GM23248 (cell line): ENCODE measurements at regions not wholly inside any gene's neighbourhood (a gene's known extent, or its start where the extent isn't known, plus 50 kb on each side); places are given as distances from the start of the nearest gene placed in this dataset.

Experiments
- DNase-seq: peaks from one replicate; pipeline ENCODE4 v3.0.0-alpha.2; 2015
- H2AFZ ChIP-seq: fragments of 200-600 bp; sonication (generic); 2 replicates; pipeline ENCODE4 v1.6.1; 2016; ENCODE audit warnings: antibody characterized with exemption
- H3F3A ChIP-seq: fragments of 200-600 bp; sonication (generic); 2 replicates; pipeline ENCODE4 v1.6.1; 2016; ENCODE audit warnings: mild to moderate bottlenecking, antibody characterized with exemption, mixed run types; ENCODE audit not compliant: insufficient read depth
- H3K27ac ChIP-seq: fragments of 200-600 bp; sonication (generic); 2 replicates; pipeline ENCODE4 v1.5.1; 2016; ENCODE audit warnings: mild to moderate bottlenecking
- H3K27me3 ChIP-seq: fragments of 200-600 bp; sonication (generic); replicated peaks from 2 replicates; pipeline ENCODE4 v1.6.1; 2016; ENCODE audit warnings: mild to moderate bottlenecking; ENCODE audit not compliant: insufficient read depth
- H3K36me3 ChIP-seq: fragments of 200-600 bp; sonication (generic); 2 replicates; pipeline ENCODE4 v1.6.1; 2016; ENCODE audit warnings: low read depth, mild to moderate bottlenecking
- H3K4me1 ChIP-seq: fragments of 200-600 bp; sonication (generic); 2 replicates; pipeline ENCODE4 v1.6.1; 2016; ENCODE audit warnings: mild to moderate bottlenecking; ENCODE audit not compliant: insufficient read depth
- H3K4me2 ChIP-seq: fragments of 200-600 bp; sonication (generic); one replicate; pipeline ENCODE4 v1.6.1; 2016; ENCODE audit warnings: mild to moderate bottlenecking; ENCODE audit not compliant: unreplicated experiment
- H3K4me3 ChIP-seq: fragments of 200-600 bp; sonication (generic); 2 replicates; pipeline ENCODE4 v1.5.1; 2016; ENCODE audit warnings: mild to moderate bottlenecking
- H3K79me2 ChIP-seq: fragments of 200-600 bp; sonication (generic); 2 replicates; pipeline ENCODE4 v1.6.1; 2016; ENCODE audit warnings: mild to moderate bottlenecking; ENCODE audit not compliant: insufficient read depth
- H3K9ac ChIP-seq: fragments of 200-600 bp; sonication (generic); 2 replicates; pipeline ENCODE4 v1.6.1; 2016; ENCODE audit warnings: mild to moderate bottlenecking
- H3K9me2 ChIP-seq: fragments of 200-600 bp; sonication (generic); 2 replicates; pipeline ENCODE4 v1.6.1; 2016; ENCODE audit warnings: mixed run types, mild to moderate bottlenecking, moderate library complexity; ENCODE audit not compliant: insufficient read depth
- H3K9me3 ChIP-seq: fragments of 200-600 bp; sonication (generic); one replicate; pipeline ENCODE4 v1.6.1; 2017; ENCODE audit warnings: low read depth
- H4K20me1 ChIP-seq: fragments of 200-600 bp; sonication (generic); 2 replicates; pipeline ENCODE4 v1.6.0; 2016; ENCODE audit not compliant: insufficient read depth
- EZH2 ChIP-seq: fragments of 200-600 bp; sonication (generic); IDR thresholded peaks from 2 replicates; pipeline ENCODE4 v1.6.1; 2018; ENCODE audit warnings: antibody characterized with exemption, mild to moderate bottlenecking; ENCODE audit not compliant: insufficient read depth, poor library complexity, severe bottlenecking
- EZH2phosphoT487 ChIP-seq: fragments of 200-600 bp; sonication (generic); IDR thresholded peaks from 2 replicates; pipeline ENCODE4 v1.6.1; 2018; ENCODE audit warnings: antibody characterized with exemption, moderate library complexity, mild to moderate bottlenecking, low read depth; ENCODE audit not compliant: insufficient read depth
- WGBS, 2 experiments: methylation state at CpG; one replicate each; pipeline ENCODE4 v1.1.6; 2015 to 2017; ENCODE audit warnings: low lambda C conversion rate in 2 of 2, low coverage in 1 of 2; ENCODE audit errors: missing lambda C conversion rate in 2 of 2; 5-methylcytosine and 5-hydroxymethylcytosine counted together
- in situ Hi-C: fragments of 300-500 bp; cut with MboI; formaldehyde crosslinking; loops from 2 replicates; pipeline ENCODE4 v1.15.0; 2020

- H3K36me3 ChIP-seq = no peaks in the 10 kb centered on the region
- H3K9ac ChIP-seq = no peak overlapping the region
- no peaks in the 10 kb centered on the region for H4K20me1 ChIP-seq
- H3K4me1 ChIP-seq = no peaks in the 10 kb centered on the region
- H3K4me3 ChIP-seq = no peak overlapping the region
- in situ Hi-C loops = no loop called here
- no peak overlapping the region for H2AFZ ChIP-seq
- no peak overlapping the region for H3K27ac ChIP-seq
- no peaks in the 10 kb centered on the region for H3K79me2 ChIP-seq
- H3K9me2 ChIP-seq = no peaks in the 10 kb centered on the region
- 32 to 37% methylated on average over 5 of the region's 5 CpGs for WGBS, 2 experiments
- no peaks in the 10 kb centered on the region for H3K27me3 ChIP-seq
- DNase-seq = no peak
- H3F3A ChIP-seq = no peaks in the 10 kb centered on the region
- no peaks in the 10 kb centered on the region for H3K9me3 ChIP-seq
- H3K4me2 ChIP-seq = no peak overlapping the region
- TF ChIP-seq EZH2 (no peak), EZH2phosphoT487 (no peak)
Observed at GRCh38 chr2:107760620-107761364, 65.9 kb upstream of the RGPD4 start.

GRCh38 chr2:107772353-107772752 lies 54.3 kb upstream of the RGPD4 start:
- Histone ChIP-seq H3K9me2 (no peaks in the 10 kb centered on the region), H3K9me3 (no peaks in the 10 kb centered on the region), H3K9ac (no peak overlapping the region), H3F3A (no peaks in the 10 kb centered on the region), H3K4me2 (no peak overlapping the region), H3K79me2 (no peaks in the 10 kb centered on the region), H3K4me1 (no peaks in the 10 kb centered on the region), H3K27ac (no peak overlapping the region), H3K36me3 (no peaks in the 10 kb centered on the region), H4K20me1 (no peaks in the 10 kb centered on the region), H3K27me3 (peaks cover 10% of the 10 kb centered on the region; the same call in 1 of the 2 replicates), H3K4me3 (no peak overlapping the region), H2AFZ (no peak overlapping the region)
- no peak for DNase-seq
- in situ Hi-C loops = no loop called here
- 41 to 49% methylated on average over 5 of the region's 5 CpGs for WGBS, 2 experiments
- TF ChIP-seq EZH2 = no peak
- no peak for TF ChIP-seq EZH2phosphoT487

DNA sequence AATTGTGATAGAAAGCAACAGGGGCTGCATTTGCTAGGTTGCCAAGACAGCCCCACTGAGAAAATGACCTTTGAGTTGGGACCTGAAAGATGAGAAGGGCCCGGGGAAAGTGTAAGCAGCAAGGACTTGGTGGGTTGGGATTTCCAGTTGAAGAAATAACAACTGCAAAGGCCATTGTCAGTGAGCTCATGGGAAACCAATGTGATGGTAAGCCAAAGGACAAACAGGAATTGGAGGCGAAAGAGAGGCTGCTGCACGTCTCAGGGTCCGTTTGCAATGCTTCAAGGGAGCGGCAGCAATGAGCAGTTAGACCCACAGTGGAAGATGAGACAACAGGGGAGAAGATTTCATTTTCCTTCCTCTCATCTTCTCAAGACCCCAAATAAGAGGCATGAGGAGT lies 51.5 kb upstream of the RGPD4 start:
- DNase-seq = no peak
- Histone ChIP-seq H2AFZ (no peak overlapping the region), H3K4me1 (no peaks in the 10 kb centered on the region), H3K27me3 (peaks cover 10% of the 10 kb centered on the region; the same call in 1 of the 2 replicates), H3K27ac (no peak overlapping the region), H4K20me1 (no peaks in the 10 kb centered on the region), H3K36me3 (no peaks in the 10 kb centered on the region), H3K9me2 (no peaks in the 10 kb centered on the region), H3K4me2 (no peak overlapping the region), H3F3A (no peaks in the 10 kb centered on the region), H3K79me2 (no peaks in the 10 kb centered on the region), H3K9ac (no peak overlapping the region), H3K4me3 (no peak overlapping the region), H3K9me3 (no peaks in the 10 kb centered on the region)
- TF ChIP-seq EZH2phosphoT487 (no peak), EZH2 (no peak)
- in situ Hi-C loops = no loop called here
- WGBS, 2 experiments = 21 to 36% methylated on average over 5 of the region's 5 CpGs

DNA sequence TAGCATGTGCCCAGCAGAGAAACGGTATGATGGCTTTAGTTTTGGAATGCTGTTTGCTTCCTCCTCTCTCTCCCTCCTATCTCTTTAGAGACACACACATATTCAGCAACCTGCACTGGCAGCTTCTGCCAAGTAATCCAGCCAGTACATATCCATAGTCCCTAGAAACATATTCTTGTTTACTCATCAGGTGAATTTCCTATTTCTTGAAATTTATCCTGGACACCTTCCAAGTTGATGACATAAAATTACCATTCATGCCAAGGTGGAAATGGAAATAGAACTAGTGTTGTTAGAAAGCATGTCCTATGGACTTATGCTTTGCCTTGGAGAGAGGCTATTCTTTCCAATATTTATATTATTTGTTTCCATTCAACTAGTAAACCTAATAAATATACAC lies 50.9 kb upstream of the RGPD4 start:
- Histone ChIP-seq H3K9me3 (no peaks in the 10 kb centered on the region), H2AFZ (no peak overlapping the region), H3F3A (no peaks in the 10 kb centered on the region), H3K4me1 (no peaks in the 10 kb centered on the region), H3K27ac (no peak overlapping the region), H3K4me3 (no peak overlapping the region), H3K9me2 (no peaks in the 10 kb centered on the region), H3K36me3 (no peaks in the 10 kb centered on the region), H3K9ac (no peak overlapping the region), H3K79me2 (no peaks in the 10 kb centered on the region), H3K4me2 (no peak overlapping the region), H4K20me1 (no peaks in the 10 kb centered on the region), H3K27me3 (peaks cover 10% of the 10 kb centered on the region; the same call in 1 of the 2 replicates)
- in situ Hi-C loops = no loop called here
- TF ChIP-seq EZH2phosphoT487 = no peak
- no peak for TF ChIP-seq EZH2
- no peak for DNase-seq
- WGBS, 2 experiments = 0 to 3% methylated on average over 1 of the region's 1 CpG
